ENCODE measurements at regions not wholly inside any gene's neighbourhood (a gene's known extent, or its start where the extent isn't known, plus 50 kb on each side); places are given as distances from the start of the nearest gene placed in this dataset.

GRCh38 chr2:101577173-101577572, 102.3 kb upstream of the RFX8 start (continued):
- TF ChIP-seq E4F1 (CRISPR knock-in tag; IDR thresholded peaks at IDR 0.05; ENCODE audit: borderline replicate concordance) (no peak), TAF15 (IDR thresholded peaks at IDR 0.05; ENCODE audit: low read depth, low read length) (no peak), TAF1 (IDR thresholded peaks at IDR 0.05; ENCODE audit: control insufficient read depth, extremely low read depth, insufficient read depth, low read length, severe bottlenecking) (no peak), PHF20 (IDR thresholded peaks at IDR 0.05; ENCODE audit: partially characterized antibody) (no peak), MCM5 (IDR thresholded peaks at IDR 0.05; ENCODE audit: low read depth) (no peak), FOXP1 (CRISPR knock-in tag; IDR thresholded peaks at IDR 0.05) (no peak), ELK1 (CRISPR knock-in tag; IDR thresholded peaks at IDR 0.05) (no peak), EGR1 (conservative IDR thresholded peaks at IDR 0.05) (no peak), CBX1 (IDR thresholded peaks at IDR 0.05; ENCODE audit: low read depth) (no peak), TAL1 (IDR thresholded peaks at IDR 0.05) (no peak), SMAD3 (CRISPR knock-in tag; conservative IDR thresholded peaks at IDR 0.05) (no peak)
